Prostate gland (tissue), 2 donors: ENCODE measurements at regions not wholly inside any gene's neighbourhood (a gene's known extent, or its start where the extent isn't known, plus 50 kb on each side); places are given as distances from the start of the nearest gene placed in this dataset.

ENCODE experiments used
- CTCF ChIP-seq, 4 experiments: fragments of 200-600 bp in 2 of 4; fragments of 450-650 bp in 2 of 4; sonication (generic) in 2 of 4; IDR thresholded peaks; 1 replicate in 3 of 4; 2 replicates in 1 of 4; pipeline ENCODE4 v1.5.1; 2016 to 2019; ENCODE audit warnings: antibody characterized with exemption in 4 of 4, mild to moderate bottlenecking in 2 of 4, moderate library complexity in 2 of 4
- POLR2A ChIP-seq: fragments of 450-650 bp; IDR thresholded peaks from one replicate; pipeline ENCODE4 v1.6.1; 2016; ENCODE audit warnings: antibody characterized with exemption, mild to moderate bottlenecking
- POLR2AphosphoS5 ChIP-seq: sonication (generic); formaldehyde crosslinking; IDR thresholded peaks from one replicate; pipeline ENCODE4 v1.6.1; 2017; ENCODE audit warnings: antibody characterized with exemption

GRCh38 chr2:176567361-176567760 lies 298.1 kb downstream of the MTX2 start:
- TF ChIP-seq CTCF (IDR thresholded peaks at IDR 0.05) (no peak), POLR2A (no peak), POLR2AphosphoS5 (no peak)
